ENCODE measurements at regions not wholly inside any gene's neighbourhood (a gene's known extent, or its start where the extent isn't known, plus 50 kb on each side); places are given as distances from the start of the nearest gene placed in this dataset.
"Not testable (repeated sequence)": the region's sequence is repeated elsewhere in the genome, so short reads cannot be mapped to it uniquely, and the experiment has no call there.

DNA sequence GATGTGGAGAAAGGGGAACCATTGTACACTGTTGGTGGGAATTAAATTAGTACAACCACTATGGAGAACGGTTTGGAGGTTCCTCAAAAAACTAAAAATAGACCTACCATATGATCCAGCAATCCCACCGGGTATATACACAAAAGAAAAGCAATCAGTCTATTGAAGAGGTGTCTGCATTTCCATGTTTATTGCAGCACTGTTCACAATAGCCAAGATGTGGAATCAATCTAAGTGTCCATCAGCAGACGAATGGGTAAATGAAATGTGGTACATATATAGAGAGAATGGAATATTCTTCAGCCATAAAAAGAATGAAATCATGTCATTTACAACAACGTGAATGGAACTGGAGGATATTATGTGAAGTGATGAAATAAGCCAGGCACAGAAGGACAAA lies 208.1 kb downstream of the TRIML1 start:
- no peaks in the 10 kb centered on the region for H3K4me1 ChIP-seq (ENCODE audit: control insufficient read depth in 1 of 2, insufficient read depth in 2 of 2, low read length in 2 of 2)
- H4K20me1 ChIP-seq (ENCODE audit: insufficient read depth), result no peaks in the 10 kb centered on the region
- ChIA-PET POLR2A (no interaction called here), RAD21 (ENCODE audit: low non-redundant PET in 1 of 2, low total read pairs in 2 of 2, uncharacterized antibody in 2 of 2, unreplicated experiment in 2 of 2) (no interaction called here), CTCF (no interaction called here)
- intact Hi-C loops (cut with micrococcal nuclease), result no loop called here
- no peaks in the 10 kb centered on the region for H3K36me3 ChIP-seq (ENCODE audit: control insufficient read depth in 1 of 2, insufficient read depth in 2 of 2, low read length in 2 of 2)
- no peaks in the 10 kb centered on the region for H3K9me3 ChIP-seq (ENCODE audit: control insufficient read depth in 1 of 2, insufficient read depth in 1 of 2, low read depth in 1 of 2, low read length in 2 of 2)
- no peak overlapping the region for H3K4me2 ChIP-seq (ENCODE audit: low read length)
- no peak for ATAC-seq
- DNase-seq (ENCODE audit: low read depth, low spot score), result no peak
- H3K27me3 ChIP-seq (ENCODE audit: insufficient read depth, low read length), result no peaks in the 10 kb centered on the region
- no peak overlapping the region for H2AFZ ChIP-seq (ENCODE audit: low read depth, low read length, poor library complexity, severe bottlenecking)
- H3K4me3 ChIP-seq (replicated peaks in 1 of 2; ENCODE audit: low read depth in 1 of 2, low read length in 2 of 2), result no peak overlapping the region
- H3K9ac ChIP-seq (ENCODE audit: low read length), result no peak overlapping the region
- no peaks in the 10 kb centered on the region for H3K79me2 ChIP-seq (ENCODE audit: insufficient read depth, low read length)
- TF ChIP-seq CBX3 (IDR thresholded peaks at IDR 0.05; ENCODE audit: low read depth) (no peak), CEBPB (IDR thresholded peaks at IDR 0.05; ENCODE audit: low read depth) (no peak), YY1 (IDR thresholded peaks at IDR 0.05; ENCODE audit: extremely low read depth, insufficient replicate concordance, low read depth, low read length) (no peak), FOSL1 (IDR thresholded peaks at IDR 0.05; ENCODE audit: low read depth) (no peak), ZFX (IDR thresholded peaks at IDR 0.05) (no peak), RAD21 (IDR thresholded peaks at IDR 0.05; ENCODE audit: low read depth) (no peak)
- TF ChIP-seq, protein P1, sequence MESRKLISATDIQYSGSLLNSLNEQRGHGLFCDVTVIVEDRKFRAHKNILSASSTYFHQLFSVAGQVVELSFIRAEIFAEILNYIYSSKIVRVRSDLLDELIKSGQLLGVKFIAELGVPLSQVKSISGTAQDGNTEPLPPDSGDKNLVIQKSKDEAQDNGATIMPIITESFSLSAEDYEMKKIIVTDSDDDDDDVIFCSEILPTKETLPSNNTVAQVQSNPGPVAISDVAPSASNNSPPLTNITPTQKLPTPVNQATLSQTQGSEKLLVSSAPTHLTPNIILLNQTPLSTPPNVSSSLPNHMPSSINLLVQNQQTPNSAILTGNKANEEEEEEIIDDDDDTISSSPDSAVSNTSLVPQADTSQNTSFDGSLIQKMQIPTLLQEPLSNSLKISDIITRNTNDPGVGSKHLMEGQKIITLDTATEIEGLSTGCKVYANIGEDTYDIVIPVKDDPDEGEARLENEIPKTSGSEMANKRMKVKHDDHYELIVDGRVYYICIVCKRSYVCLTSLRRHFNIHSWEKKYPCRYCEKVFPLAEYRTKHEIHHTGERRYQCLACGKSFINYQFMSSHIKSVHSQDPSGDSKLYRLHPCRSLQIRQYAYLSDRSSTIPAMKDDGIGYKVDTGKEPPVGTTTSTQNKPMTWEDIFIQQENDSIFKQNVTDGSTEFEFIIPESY (IDR thresholded peaks at IDR 0.05; ENCODE audit: extremely low read depth, insufficient replicate concordance, low read length), result no peak
- no TSS peak for BruUV-seq (replicated peaks)
- no peak overlapping the region for H3K27ac ChIP-seq (ENCODE audit: low read depth, low read length)
- no peaks in the 10 kb centered on the region for H3K9me2 ChIP-seq (ENCODE audit: insufficient read depth)

DNA sequence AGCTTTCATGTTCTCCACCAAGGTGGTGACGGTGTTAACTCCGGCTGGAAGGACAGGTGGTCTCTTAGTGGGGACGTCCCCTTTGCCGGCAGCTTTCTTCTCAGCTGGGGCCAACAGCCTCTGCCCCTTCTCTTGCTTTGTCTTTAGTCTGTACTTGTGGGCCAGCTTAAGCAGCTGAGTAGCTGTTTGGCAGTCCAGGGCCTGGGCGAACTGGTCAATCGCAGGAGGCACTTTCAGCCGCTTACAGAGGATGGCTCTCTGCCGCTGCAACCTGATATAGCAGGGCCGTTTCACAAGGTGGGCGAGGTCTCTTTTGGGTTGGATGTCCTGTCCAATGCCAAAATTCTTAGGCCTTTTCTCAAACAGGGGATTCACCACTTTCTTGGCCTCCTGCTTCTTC lies 210.3 kb downstream of the TRIML1 start:
- H3K4me2 ChIP-seq (ENCODE audit: low read length); intact Hi-C loops (cut with micrococcal nuclease); H3K36me3 ChIP-seq (ENCODE audit: control insufficient read depth in 1 of 2, insufficient read depth in 2 of 2, low read length in 2 of 2); H3K9me3 ChIP-seq (ENCODE audit: control insufficient read depth in 1 of 2, insufficient read depth in 1 of 2, low read depth in 1 of 2, low read length in 2 of 2); H3K4me1 ChIP-seq (ENCODE audit: control insufficient read depth in 1 of 2, insufficient read depth in 2 of 2, low read length in 2 of 2); H3K27ac ChIP-seq (ENCODE audit: low read depth, low read length); H3K9ac ChIP-seq (ENCODE audit: low read length); H3K27me3 ChIP-seq (ENCODE audit: insufficient read depth, low read length); CTCF ChIA-PET; H3K9me2 ChIP-seq (ENCODE audit: insufficient read depth); H2AFZ ChIP-seq (ENCODE audit: low read depth, low read length, poor library complexity, severe bottlenecking); POLR2A ChIA-PET; ATAC-seq; H3K79me2 ChIP-seq (ENCODE audit: insufficient read depth, low read length); RAD21 ChIA-PET (ENCODE audit: low non-redundant PET in 1 of 2, low total read pairs in 2 of 2, uncharacterized antibody in 2 of 2, unreplicated experiment in 2 of 2); BruUV-seq (replicated peaks); H3K4me3 ChIP-seq (replicated peaks in 1 of 2; ENCODE audit: low read depth in 1 of 2, low read length in 2 of 2); H4K20me1 ChIP-seq (ENCODE audit: insufficient read depth); DNase-seq (ENCODE audit: low read depth, low spot score): not testable (repeated sequence)
